HL-60 (cell line): ENCODE measurements at regions not wholly inside any gene's neighbourhood (a gene's known extent, or its start where the extent isn't known, plus 50 kb on each side); places are given as distances from the start of the nearest gene placed in this dataset.

Experiments
- POLR2AphosphoS5 ChIP-seq: IDR thresholded peaks from 2 replicates; pipeline ENCODE4 v1.6.1; 2012; ENCODE audit warnings: low read depth
- TF ChIP-seq, protein P1 (sequence below): IDR thresholded peaks from 2 replicates; pipeline ENCODE4 v1.6.1; 2012; ENCODE audit warnings: low read depth; ENCODE audit not compliant: insufficient replicate concordance
- TF ChIP-seq, protein P2 (sequence below): IDR thresholded peaks from one replicate; pipeline ENCODE4 v1.5.1; 2011; ENCODE audit warnings: low read length, control low read depth, inconsistent platforms; ENCODE audit not compliant: insufficient read depth

GRCh38 chr3:5709714-5710113, 522.2 kb downstream of the EDEM1 start:
- TF ChIP-seq, protein P1, sequence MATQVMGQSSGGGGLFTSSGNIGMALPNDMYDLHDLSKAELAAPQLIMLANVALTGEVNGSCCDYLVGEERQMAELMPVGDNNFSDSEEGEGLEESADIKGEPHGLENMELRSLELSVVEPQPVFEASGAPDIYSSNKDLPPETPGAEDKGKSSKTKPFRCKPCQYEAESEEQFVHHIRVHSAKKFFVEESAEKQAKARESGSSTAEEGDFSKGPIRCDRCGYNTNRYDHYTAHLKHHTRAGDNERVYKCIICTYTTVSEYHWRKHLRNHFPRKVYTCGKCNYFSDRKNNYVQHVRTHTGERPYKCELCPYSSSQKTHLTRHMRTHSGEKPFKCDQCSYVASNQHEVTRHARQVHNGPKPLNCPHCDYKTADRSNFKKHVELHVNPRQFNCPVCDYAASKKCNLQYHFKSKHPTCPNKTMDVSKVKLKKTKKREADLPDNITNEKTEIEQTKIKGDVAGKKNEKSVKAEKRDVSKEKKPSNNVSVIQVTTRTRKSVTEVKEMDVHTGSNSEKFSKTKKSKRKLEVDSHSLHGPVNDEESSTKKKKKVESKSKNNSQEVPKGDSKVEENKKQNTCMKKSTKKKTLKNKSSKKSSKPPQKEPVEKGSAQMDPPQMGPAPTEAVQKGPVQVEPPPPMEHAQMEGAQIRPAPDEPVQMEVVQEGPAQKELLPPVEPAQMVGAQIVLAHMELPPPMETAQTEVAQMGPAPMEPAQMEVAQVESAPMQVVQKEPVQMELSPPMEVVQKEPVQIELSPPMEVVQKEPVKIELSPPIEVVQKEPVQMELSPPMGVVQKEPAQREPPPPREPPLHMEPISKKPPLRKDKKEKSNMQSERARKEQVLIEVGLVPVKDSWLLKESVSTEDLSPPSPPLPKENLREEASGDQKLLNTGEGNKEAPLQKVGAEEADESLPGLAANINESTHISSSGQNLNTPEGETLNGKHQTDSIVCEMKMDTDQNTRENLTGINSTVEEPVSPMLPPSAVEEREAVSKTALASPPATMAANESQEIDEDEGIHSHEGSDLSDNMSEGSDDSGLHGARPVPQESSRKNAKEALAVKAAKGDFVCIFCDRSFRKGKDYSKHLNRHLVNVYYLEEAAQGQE, result no peak
- TF ChIP-seq, protein P2, sequence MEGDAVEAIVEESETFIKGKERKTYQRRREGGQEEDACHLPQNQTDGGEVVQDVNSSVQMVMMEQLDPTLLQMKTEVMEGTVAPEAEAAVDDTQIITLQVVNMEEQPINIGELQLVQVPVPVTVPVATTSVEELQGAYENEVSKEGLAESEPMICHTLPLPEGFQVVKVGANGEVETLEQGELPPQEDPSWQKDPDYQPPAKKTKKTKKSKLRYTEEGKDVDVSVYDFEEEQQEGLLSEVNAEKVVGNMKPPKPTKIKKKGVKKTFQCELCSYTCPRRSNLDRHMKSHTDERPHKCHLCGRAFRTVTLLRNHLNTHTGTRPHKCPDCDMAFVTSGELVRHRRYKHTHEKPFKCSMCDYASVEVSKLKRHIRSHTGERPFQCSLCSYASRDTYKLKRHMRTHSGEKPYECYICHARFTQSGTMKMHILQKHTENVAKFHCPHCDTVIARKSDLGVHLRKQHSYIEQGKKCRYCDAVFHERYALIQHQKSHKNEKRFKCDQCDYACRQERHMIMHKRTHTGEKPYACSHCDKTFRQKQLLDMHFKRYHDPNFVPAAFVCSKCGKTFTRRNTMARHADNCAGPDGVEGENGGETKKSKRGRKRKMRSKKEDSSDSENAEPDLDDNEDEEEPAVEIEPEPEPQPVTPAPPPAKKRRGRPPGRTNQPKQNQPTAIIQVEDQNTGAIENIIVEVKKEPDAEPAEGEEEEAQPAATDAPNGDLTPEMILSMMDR, result no peak
- TF ChIP-seq POLR2AphosphoS5, result no peak
